ENCODE measurements at regions not wholly inside any gene's neighbourhood (a gene's known extent, or its start where the extent isn't known, plus 50 kb on each side); places are given as distances from the start of the nearest gene placed in this dataset.

DNA sequence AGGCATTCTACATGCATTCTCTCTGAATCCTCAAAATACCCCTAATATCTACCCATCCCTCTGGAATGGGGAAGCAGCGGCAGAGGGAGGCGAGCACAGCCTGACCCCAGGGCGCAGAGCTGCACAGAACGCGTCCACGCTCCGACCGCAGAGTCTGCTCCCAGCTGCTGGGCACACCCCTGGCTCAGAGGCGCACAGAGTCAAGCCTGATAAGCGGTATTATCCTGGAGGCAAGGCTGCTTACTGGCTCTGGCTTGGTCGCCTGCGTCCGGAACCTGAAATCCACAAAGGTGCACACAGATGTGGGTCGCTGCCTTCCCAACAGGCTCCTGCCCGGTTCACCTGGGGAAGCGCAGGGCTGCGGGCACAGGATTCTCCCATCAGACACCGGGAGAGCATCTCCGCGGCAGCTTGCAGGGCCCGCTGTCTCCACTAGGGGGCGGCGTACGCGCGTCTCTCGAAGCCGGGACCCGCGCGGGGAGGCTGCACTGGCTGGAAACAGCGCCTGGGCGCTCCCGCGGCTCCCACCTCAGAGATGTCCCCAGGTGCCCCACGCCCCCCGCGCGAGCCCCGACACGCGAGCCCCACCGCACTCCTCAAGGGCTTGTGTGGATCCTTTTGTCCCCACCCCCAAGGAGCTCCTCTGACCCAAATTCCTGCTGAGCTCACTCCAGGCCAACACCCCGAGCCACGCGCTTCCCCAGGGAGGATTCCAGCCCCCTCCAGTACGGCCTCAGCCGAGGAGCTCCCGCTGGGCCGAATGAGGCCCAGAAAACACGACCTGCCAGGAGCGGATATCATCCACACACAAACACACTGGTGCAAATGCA lies 120.1 kb upstream of the FZD10 start:
- H3K27ac Mint-ChIP-seq: no peak overlapping the region
- no peaks in the 10 kb centered on the region for H3K4me1 Mint-ChIP-seq (ENCODE audit: low read depth)
- peaks cover 23% of the 10 kb centered on the region for H3K27me3 Mint-ChIP-seq (ENCODE audit: low read depth)
- H3K4me3 Mint-ChIP-seq: no peak overlapping the region
- peaks cover 10% of the 10 kb centered on the region for H3K9me3 Mint-ChIP-seq
- no peaks in the 10 kb centered on the region for H3K36me3 Mint-ChIP-seq (ENCODE audit: low read depth)

DNA sequence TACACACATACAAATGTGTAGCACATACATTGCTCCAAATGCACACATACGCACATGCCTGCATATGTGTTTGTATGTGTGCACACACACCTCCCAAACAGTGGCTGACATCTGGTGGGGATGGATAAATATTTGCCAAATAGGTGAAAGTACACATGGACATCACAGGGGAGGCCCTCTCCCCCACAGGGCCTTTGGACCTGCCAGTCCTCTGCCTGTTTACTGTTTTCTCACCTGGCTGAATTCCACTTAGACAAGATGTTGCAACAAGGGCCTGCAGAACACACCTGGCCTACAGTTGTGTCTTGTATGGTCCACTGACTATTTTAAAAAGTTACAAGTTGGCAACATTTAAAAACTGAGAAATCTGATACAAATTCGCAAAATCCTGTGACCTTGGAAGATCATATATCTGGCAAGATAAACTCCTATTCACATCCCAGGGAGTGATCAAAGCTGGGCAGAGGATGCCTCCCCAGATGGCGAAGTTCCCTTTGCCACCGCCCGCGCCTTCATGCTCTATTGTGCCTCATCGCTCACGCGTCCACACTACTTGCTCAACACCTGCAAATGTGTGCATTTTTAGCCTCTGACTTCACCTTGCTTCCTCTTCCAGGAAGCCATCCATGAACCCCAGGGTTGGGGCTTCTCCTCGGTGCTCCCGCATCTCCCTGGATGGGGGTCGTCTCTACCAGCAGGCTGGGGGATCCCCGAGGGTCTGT lies 118.4 kb upstream of the FZD10 start:
- Mint-ChIP-seq H3K4me1 (ENCODE audit: low read depth) (peaks cover 3% of the 10 kb centered on the region), H3K27ac (no peak overlapping the region)

DNA sequence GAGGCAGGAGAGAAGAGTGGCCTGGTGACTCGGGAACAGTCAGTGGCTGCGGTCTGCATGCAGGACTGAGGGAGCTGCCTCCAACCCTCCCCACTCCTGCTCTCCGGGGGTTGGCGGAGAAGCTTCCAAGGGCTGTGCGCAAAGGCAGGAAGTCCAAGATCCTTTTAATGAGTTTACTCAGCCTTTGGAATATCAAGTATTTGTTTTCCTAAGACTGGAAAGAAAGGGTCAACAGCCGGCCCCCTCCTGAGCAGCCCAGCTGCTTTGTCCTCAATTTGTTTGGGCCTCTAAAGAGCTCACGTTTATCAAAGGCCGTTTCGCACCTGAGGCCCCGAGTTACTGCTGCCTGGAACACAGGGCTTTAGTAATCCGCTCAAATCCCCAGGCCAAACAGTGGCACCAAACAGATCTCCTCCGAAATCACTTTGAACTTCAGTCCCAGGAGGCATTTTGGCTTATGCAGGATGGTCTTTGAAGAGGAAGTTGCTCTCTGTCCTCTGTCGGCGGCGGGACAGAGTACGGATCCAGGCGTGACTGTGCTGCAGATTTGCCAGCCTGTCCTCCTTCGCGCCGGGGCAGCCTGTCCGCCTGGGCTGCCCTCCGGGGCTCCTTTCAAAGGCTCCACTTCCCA lies 117.2 kb upstream of the FZD10 start:
- no peak overlapping the region for H3K4me3 Mint-ChIP-seq
- peaks cover 10% of the 10 kb centered on the region for H3K9me3 Mint-ChIP-seq
- H3K27me3 Mint-ChIP-seq (ENCODE audit: low read depth): peaks cover 19% of the 10 kb centered on the region
- H3K4me1 Mint-ChIP-seq (ENCODE audit: low read depth): peaks cover 3% of the 10 kb centered on the region
- no peaks in the 10 kb centered on the region for H3K36me3 Mint-ChIP-seq (ENCODE audit: low read depth)
- H3K27ac Mint-ChIP-seq: no peak overlapping the region

More for the DNA sequence above, 118.4 kb upstream of the FZD10 start:
- H3K36me3 Mint-ChIP-seq (ENCODE audit: low read depth): no peaks in the 10 kb centered on the region
- peaks cover 10% of the 10 kb centered on the region for H3K9me3 Mint-ChIP-seq
- no peak overlapping the region for H3K4me3 Mint-ChIP-seq
- peaks cover 19% of the 10 kb centered on the region for H3K27me3 Mint-ChIP-seq (ENCODE audit: low read depth)

- no peak overlapping the region for H3K27ac Mint-ChIP-seq
- H3K4me3 Mint-ChIP-seq: no peak overlapping the region
- H3K27me3 Mint-ChIP-seq (ENCODE audit: low read depth): peaks cover 25% of the 10 kb centered on the region
- no peaks in the 10 kb centered on the region for H3K36me3 Mint-ChIP-seq (ENCODE audit: low read depth)
- peaks cover 2% of the 10 kb centered on the region for H3K9me3 Mint-ChIP-seq
- peaks cover 3% of the 10 kb centered on the region for H3K4me1 Mint-ChIP-seq (ENCODE audit: low read depth)
Observed at GRCh38 chr12:130049666-130050065, 112.6 kb upstream of the FZD10 start.

- Mint-ChIP-seq H3K36me3 (ENCODE audit: low read depth) (no peaks in the 10 kb centered on the region), H3K27me3 (ENCODE audit: low read depth) (peaks cover 11% of the 10 kb centered on the region), H3K4me3 (no peak overlapping the region), H3K4me1 (ENCODE audit: low read depth) (peaks cover 3% of the 10 kb centered on the region), H3K27ac (no peak overlapping the region), H3K9me3 (peaks cover 14% of the 10 kb centered on the region)
Observed at GRCh38 chr12:130051900-130052299, 110.4 kb upstream of the FZD10 start.

GRCh38 chr12:130053651-130054069 lies 108.6 kb upstream of the FZD10 start:
- no peak overlapping the region for H3K27ac Mint-ChIP-seq
- H3K27me3 Mint-ChIP-seq (ENCODE audit: low read depth): peaks cover 11% of the 10 kb centered on the region
- no peak overlapping the region for H3K4me3 Mint-ChIP-seq
- no peaks in the 10 kb centered on the region for H3K4me1 Mint-ChIP-seq (ENCODE audit: low read depth)
- no peaks in the 10 kb centered on the region for H3K36me3 Mint-ChIP-seq (ENCODE audit: low read depth)
- peaks cover 17% of the 10 kb centered on the region for H3K9me3 Mint-ChIP-seq

DNA sequence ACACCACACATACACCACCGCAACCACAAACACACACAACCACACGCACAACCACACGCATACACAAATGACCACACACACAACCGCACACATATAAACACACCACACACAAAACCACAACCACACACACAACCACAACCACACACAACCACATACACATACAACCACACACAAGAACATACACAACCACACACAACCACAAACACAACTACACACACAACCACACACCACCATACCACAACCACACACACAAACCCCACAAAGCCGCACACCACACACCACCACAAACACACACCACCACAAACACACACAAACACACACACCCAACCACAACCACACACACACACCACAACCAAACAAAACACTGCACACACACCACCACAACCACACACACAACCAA lies 107.5 kb upstream of the FZD10 start:
- Mint-ChIP-seq H3K36me3 (ENCODE audit: low read depth) (no peaks in the 10 kb centered on the region), H3K27ac (peak overlapping the region; percentile 31), H3K9me3 (peaks cover 17% of the 10 kb centered on the region), H3K4me1 (ENCODE audit: low read depth) (no peaks in the 10 kb centered on the region), H3K27me3 (ENCODE audit: low read depth) (peaks cover 11% of the 10 kb centered on the region), H3K4me3 (no peak overlapping the region)

- Mint-ChIP-seq H3K9me3 (peaks cover 34% of the 10 kb centered on the region), H3K27me3 (ENCODE audit: low read depth) (no peaks in the 10 kb centered on the region), H3K4me1 (ENCODE audit: low read depth) (no peaks in the 10 kb centered on the region)
Observed at GRCh38 chr12:130058926-130059472, 103.3 kb upstream of the FZD10 start.

GRCh38 chr12:130063866-130064265 lies 98.4 kb upstream of the FZD10 start:
- Mint-ChIP-seq H3K36me3 (ENCODE audit: low read depth) (no peaks in the 10 kb centered on the region), H3K27me3 (ENCODE audit: low read depth) (no peaks in the 10 kb centered on the region), H3K27ac (no peak overlapping the region), H3K9me3 (peaks cover 17% of the 10 kb centered on the region), H3K4me3 (no peak overlapping the region), H3K4me1 (ENCODE audit: low read depth) (no peaks in the 10 kb centered on the region)

More at GRCh38 chr12:130058926-130059472, 103.3 kb upstream of the FZD10 start:
- Mint-ChIP-seq H3K27ac (no peak overlapping the region), H3K4me3 (no peak overlapping the region), H3K36me3 (ENCODE audit: low read depth) (no peaks in the 10 kb centered on the region)

DNA sequence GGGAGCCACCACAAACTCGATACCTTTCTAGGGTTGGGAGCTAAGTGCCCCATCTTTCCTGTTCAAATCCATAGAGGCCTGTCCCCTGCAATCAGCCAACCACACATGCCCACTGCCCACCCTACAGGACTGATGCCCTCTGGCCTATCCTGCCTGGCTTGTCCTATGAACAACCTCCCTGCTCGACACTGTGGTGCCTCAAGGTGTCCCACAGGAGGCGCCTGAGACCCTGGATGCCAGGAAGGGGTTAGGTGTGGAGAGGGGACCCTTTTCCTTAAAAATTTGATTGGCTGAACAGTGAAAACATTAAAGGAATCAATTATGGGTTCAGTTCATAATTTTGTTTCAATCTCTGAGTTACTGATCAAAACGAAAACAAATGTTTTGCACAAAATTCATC lies 97.3 kb upstream of the FZD10 start:
- H3K4me3 Mint-ChIP-seq: no peak overlapping the region
- no peak overlapping the region for H3K27ac Mint-ChIP-seq
- peaks cover 17% of the 10 kb centered on the region for H3K9me3 Mint-ChIP-seq

GRCh38 chr12:130066742-130067141 lies 95.5 kb upstream of the FZD10 start:
- Mint-ChIP-seq H3K9me3 (peaks cover 4% of the 10 kb centered on the region), H3K4me3 (no peak overlapping the region), H3K27ac (no peak overlapping the region), H3K27me3 (ENCODE audit: low read depth) (no peaks in the 10 kb centered on the region), H3K36me3 (ENCODE audit: low read depth) (no peaks in the 10 kb centered on the region), H3K4me1 (ENCODE audit: low read depth) (no peaks in the 10 kb centered on the region)

More for the DNA sequence above, 97.3 kb upstream of the FZD10 start:
- Mint-ChIP-seq H3K4me1 (ENCODE audit: low read depth) (no peaks in the 10 kb centered on the region), H3K36me3 (ENCODE audit: low read depth) (no peaks in the 10 kb centered on the region), H3K27me3 (ENCODE audit: low read depth) (no peaks in the 10 kb centered on the region)

DNA sequence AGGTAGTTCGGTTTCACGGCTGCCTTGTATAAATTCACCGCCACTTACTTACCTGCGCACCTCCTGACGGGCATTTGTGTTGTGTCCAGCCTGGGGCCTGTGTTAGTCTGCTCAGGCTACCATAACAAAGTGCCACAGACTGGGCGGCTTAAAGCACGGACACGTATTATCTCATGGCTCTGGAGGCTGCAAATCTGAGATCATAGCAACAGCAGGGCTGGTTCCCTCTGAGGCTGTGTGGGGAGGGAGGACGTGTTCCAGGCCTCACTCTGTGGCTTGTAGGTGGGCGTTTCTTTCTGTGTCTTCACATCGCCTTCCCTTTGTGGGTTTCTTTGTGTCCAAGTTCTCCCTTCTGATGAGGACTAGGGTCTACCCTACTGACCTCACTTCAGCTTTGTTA lies 93.5 kb upstream of the FZD10 start:
- H3K9me3 Mint-ChIP-seq: no peaks in the 10 kb centered on the region
- no peak overlapping the region for H3K27ac Mint-ChIP-seq
- no peaks in the 10 kb centered on the region for H3K36me3 Mint-ChIP-seq (ENCODE audit: low read depth)

DNA sequence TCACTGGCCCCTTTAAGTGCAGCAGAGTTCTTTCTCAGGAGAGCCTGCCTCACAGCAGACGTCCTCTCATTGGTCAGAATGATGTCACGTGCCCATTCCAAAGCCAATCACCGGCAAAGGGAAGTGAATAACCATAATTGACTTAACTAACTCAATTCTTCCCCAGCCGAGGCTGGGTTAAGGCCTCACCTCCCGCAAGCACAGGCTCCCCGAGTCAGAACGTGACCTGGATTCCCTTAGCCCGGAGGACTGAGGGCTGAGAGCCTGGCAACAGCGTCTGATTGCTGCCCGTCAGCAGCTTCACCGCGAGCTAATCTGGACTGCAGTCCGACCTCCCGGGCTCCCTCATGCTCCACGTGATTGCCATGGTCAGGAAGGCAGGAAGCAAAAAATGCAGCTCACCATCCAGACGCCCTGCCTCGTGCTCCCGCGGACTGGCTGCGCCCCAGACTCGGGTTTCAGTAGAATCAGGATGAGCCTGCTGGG lies 92.1 kb upstream of the FZD10 start:
- Mint-ChIP-seq H3K36me3 (ENCODE audit: low read depth) (no peaks in the 10 kb centered on the region), H3K9me3 (no peaks in the 10 kb centered on the region), H3K27me3 (ENCODE audit: low read depth) (no peaks in the 10 kb centered on the region), H3K4me1 (ENCODE audit: low read depth) (no peaks in the 10 kb centered on the region), H3K27ac (no peak overlapping the region), H3K4me3 (no peak overlapping the region)

More for the DNA sequence above, 93.5 kb upstream of the FZD10 start:
- no peaks in the 10 kb centered on the region for H3K4me1 Mint-ChIP-seq (ENCODE audit: low read depth)
- no peaks in the 10 kb centered on the region for H3K27me3 Mint-ChIP-seq (ENCODE audit: low read depth)
- H3K4me3 Mint-ChIP-seq: no peak overlapping the region

- H3K36me3 Mint-ChIP-seq (ENCODE audit: low read depth): no peaks in the 10 kb centered on the region
- H3K27me3 Mint-ChIP-seq (ENCODE audit: low read depth): no peaks in the 10 kb centered on the region
- no peak overlapping the region for H3K27ac Mint-ChIP-seq
- H3K4me3 Mint-ChIP-seq: no peak overlapping the region
- no peaks in the 10 kb centered on the region for H3K4me1 Mint-ChIP-seq (ENCODE audit: low read depth)
- H3K9me3 Mint-ChIP-seq: peaks cover 29% of the 10 kb centered on the region
Observed at GRCh38 chr12:130073721-130074120, 88.5 kb upstream of the FZD10 start.

Data from T-helper 1 cell treated with Interleukin-12 subunit alpha and Interleukin-12 subunit beta and Interleukin-4 antibody, amounts not matched to agents 30 μg/mL and 1 μg/mL, for 36 hours (primary cell).